Activated naive CD4-positive, alpha-beta T cell treated with anti-CD3 and anti-CD28 coated beads, Interleukin-2, amount 10 ng/mL, durations not matched to agents 7 days and 5 days (primary cell): ENCODE measurements at regions not wholly inside any gene's neighbourhood (a gene's known extent, or its start where the extent isn't known, plus 50 kb on each side); places are given as distances from the start of the nearest gene placed in this dataset.
"Not testable (repeated sequence)": the region's sequence is repeated elsewhere in the genome, so short reads cannot be mapped to it uniquely, and the experiment has no call there.

Experiments used
- CTCF ChIA-PET: fragments of 350-600 bp; sonication (Branson Sonifier 250); formaldehyde crosslinking; loops from one replicate; lab custom pipeline; 2021; ENCODE audit warnings: antibody characterized with exemption; lab: Charles Lee
- DNase-seq: peaks from one replicate; pipeline ENCODE4 v3.0.0-alpha.2; 2020
- H3K27ac Mint-ChIP-seq: one replicate; pipeline ENCODE4 v1.8.0; 2021; ENCODE audit warnings: mild to moderate bottlenecking, moderate library complexity, mixed read lengths
- H3K27me3 Mint-ChIP-seq: one replicate; pipeline ENCODE4 v1.8.0; 2021; ENCODE audit warnings: mild to moderate bottlenecking, mixed read lengths
- H3K36me3 Mint-ChIP-seq: one replicate; pipeline ENCODE4 v1.8.0; 2021; ENCODE audit warnings: mixed read lengths
- H3K4me1 Mint-ChIP-seq: one replicate; pipeline ENCODE4 v1.8.0; 2021; ENCODE audit warnings: mixed read lengths
- H3K4me3 Mint-ChIP-seq: one replicate; pipeline ENCODE4 v1.8.0; 2021; ENCODE audit warnings: mild to moderate bottlenecking, moderate library complexity, mixed read lengths
- H3K9me3 Mint-ChIP-seq: one replicate; pipeline ENCODE4 v1.8.0; 2021; ENCODE audit warnings: mixed read lengths

GRCh38 chr10:29209830-29210229 lies 79.0 kb upstream of the LYZL1 start:
- H3K4me3 Mint-ChIP-seq = no peak overlapping the region
- DNase-seq = no peak
- no peaks in the 10 kb centered on the region for H3K4me1 Mint-ChIP-seq
- CTCF ChIA-PET = no interaction called here
- H3K27me3 Mint-ChIP-seq = peaks cover 3% of the 10 kb centered on the region
- no peak overlapping the region for H3K27ac Mint-ChIP-seq
- no peaks in the 10 kb centered on the region for H3K36me3 Mint-ChIP-seq
- peaks cover 2% of the 10 kb centered on the region for H3K9me3 Mint-ChIP-seq

- Mint-ChIP-seq H3K4me3 (no peak overlapping the region), H3K27me3 (peaks cover 5% of the 10 kb centered on the region), H3K27ac (no peak overlapping the region), H3K4me1 (no peaks in the 10 kb centered on the region), H3K36me3 (no peaks in the 10 kb centered on the region), H3K9me3 (peaks cover 2% of the 10 kb centered on the region)
- CTCF ChIA-PET = no interaction called here
- DNase-seq = no peak
Observed at GRCh38 chr10:29210266-29210868, 78.5 kb upstream of the LYZL1 start.

GRCh38 chr10:29212597-29212996 lies 76.3 kb upstream of the LYZL1 start:
- DNase-seq = no peak

GRCh38 chr10:29214551-29214950 lies 74.3 kb upstream of the LYZL1 start:
- Mint-ChIP-seq H3K36me3 (no peaks in the 10 kb centered on the region), H3K27me3 (peaks cover 3% of the 10 kb centered on the region), H3K27ac (no peak overlapping the region), H3K4me1 (no peaks in the 10 kb centered on the region), H3K9me3 (peaks cover 2% of the 10 kb centered on the region), H3K4me3 (no peak overlapping the region)
- CTCF ChIA-PET = no interaction called here
- DNase-seq = no peak

More at GRCh38 chr10:29212597-29212996, 76.3 kb upstream of the LYZL1 start:
- Mint-ChIP-seq H3K36me3 (no peaks in the 10 kb centered on the region), H3K27me3 (peaks cover 3% of the 10 kb centered on the region), H3K9me3 (peaks cover 2% of the 10 kb centered on the region), H3K27ac (no peak overlapping the region), H3K4me1 (no peaks in the 10 kb centered on the region), H3K4me3 (no peak overlapping the region)
- CTCF ChIA-PET = interaction anchor here (0.5 kb wide), 1 partner anchor 60 kb away, joined by 5 read pairs; no protein-coding TSS in a partner anchor

- H3K36me3 Mint-ChIP-seq = no peaks in the 10 kb centered on the region
- CTCF ChIA-PET = no interaction called here
- no peak overlapping the region for H3K4me3 Mint-ChIP-seq
- peaks cover 6% of the 10 kb centered on the region for H3K27me3 Mint-ChIP-seq
- no peaks in the 10 kb centered on the region for H3K9me3 Mint-ChIP-seq
- no peak for DNase-seq
- H3K27ac Mint-ChIP-seq = no peak overlapping the region
- no peaks in the 10 kb centered on the region for H3K4me1 Mint-ChIP-seq
Observed at GRCh38 chr10:29217292-29217738, 71.6 kb upstream of the LYZL1 start.

GRCh38 chr10:29223326-29223725 lies 65.5 kb upstream of the LYZL1 start:
- Mint-ChIP-seq H3K4me3 (no peak overlapping the region), H3K9me3 (no peaks in the 10 kb centered on the region), H3K27ac (no peak overlapping the region), H3K4me1 (no peaks in the 10 kb centered on the region), H3K27me3 (peaks cover 7% of the 10 kb centered on the region), H3K36me3 (no peaks in the 10 kb centered on the region)
- DNase-seq = no peak
- CTCF ChIA-PET = no interaction called here

- CTCF ChIA-PET = no interaction called here
- Mint-ChIP-seq H3K4me1 (no peaks in the 10 kb centered on the region), H3K9me3 (no peaks in the 10 kb centered on the region), H3K27ac (no peak overlapping the region), H3K36me3 (no peaks in the 10 kb centered on the region), H3K4me3 (no peak overlapping the region), H3K27me3 (peaks cover 11% of the 10 kb centered on the region)
- no peak for DNase-seq
Observed at GRCh38 chr10:29224631-29225030, 64.2 kb upstream of the LYZL1 start.

GRCh38 chr10:29227201-29227600 lies 61.7 kb upstream of the LYZL1 start:
- DNase-seq = no peak
- no peaks in the 10 kb centered on the region for H3K4me1 Mint-ChIP-seq
- H3K27me3 Mint-ChIP-seq = peaks cover 7% of the 10 kb centered on the region
- CTCF ChIA-PET = no interaction called here
- H3K9me3 Mint-ChIP-seq = no peaks in the 10 kb centered on the region
- no peaks in the 10 kb centered on the region for H3K36me3 Mint-ChIP-seq
- no peak overlapping the region for H3K27ac Mint-ChIP-seq
- H3K4me3 Mint-ChIP-seq = no peak overlapping the region

- H3K27me3 Mint-ChIP-seq = peaks cover 7% of the 10 kb centered on the region
- no peaks in the 10 kb centered on the region for H3K4me1 Mint-ChIP-seq
- no peak overlapping the region for H3K4me3 Mint-ChIP-seq
- DNase-seq = no peak
- no peaks in the 10 kb centered on the region for H3K9me3 Mint-ChIP-seq
- CTCF ChIA-PET = no interaction called here
- no peaks in the 10 kb centered on the region for H3K36me3 Mint-ChIP-seq
- H3K27ac Mint-ChIP-seq = no peak overlapping the region
Observed at GRCh38 chr10:29228562-29228961, 60.3 kb upstream of the LYZL1 start.

GRCh38 chr10:29229258-29229705 lies 59.6 kb upstream of the LYZL1 start:
- Mint-ChIP-seq H3K27me3 (peaks cover 7% of the 10 kb centered on the region), H3K36me3 (no peaks in the 10 kb centered on the region), H3K9me3 (no peaks in the 10 kb centered on the region), H3K27ac (no peak overlapping the region), H3K4me1 (no peaks in the 10 kb centered on the region), H3K4me3 (no peak overlapping the region)
- DNase-seq = no peak
- CTCF ChIA-PET = no interaction called here

- H3K27ac Mint-ChIP-seq, H3K27me3 Mint-ChIP-seq, H3K9me3 Mint-ChIP-seq, H3K4me3 Mint-ChIP-seq, CTCF ChIA-PET, H3K36me3 Mint-ChIP-seq, H3K4me1 Mint-ChIP-seq, DNase-seq: not testable (repeated sequence)
Observed at GRCh38 chr10:29236910-29237309, 52.0 kb upstream of the LYZL1 start.

GRCh38 chr10:29237786-29238185 lies 51.1 kb upstream of the LYZL1 start:
- Mint-ChIP-seq H3K36me3 (no peaks in the 10 kb centered on the region), H3K4me3 (no peak overlapping the region), H3K27me3 (peaks cover 5% of the 10 kb centered on the region), H3K4me1 (no peaks in the 10 kb centered on the region), H3K27ac (no peak overlapping the region), H3K9me3 (no peaks in the 10 kb centered on the region)
- CTCF ChIA-PET = no interaction called here
- DNase-seq = no peak

GRCh38 chr10:29238523-29239135 lies 50.2 kb upstream of the LYZL1 start:
- CTCF ChIA-PET = no interaction called here
- no peak for DNase-seq
- Mint-ChIP-seq H3K4me3 (no peak overlapping the region), H3K36me3 (no peaks in the 10 kb centered on the region), H3K27me3 (peaks cover 5% of the 10 kb centered on the region), H3K27ac (no peak overlapping the region), H3K4me1 (no peaks in the 10 kb centered on the region), H3K9me3 (no peaks in the 10 kb centered on the region)
